ENCODE measurements at regions not wholly inside any gene's neighbourhood (a gene's known extent, or its start where the extent isn't known, plus 50 kb on each side); places are given as distances from the start of the nearest gene placed in this dataset.

GRCh38 chr12:123064366-123064765 is 83.9 kb downstream of the ARL6IP4 start:
- TF ChIP-seq POLR2A (IDR thresholded peaks at IDR 0.05; ENCODE audit: control extremely low read depth in 1 of 2, low read depth in 2 of 2, low read length in 2 of 2): no peak
- no peak for TF ChIP-seq CTCF (IDR thresholded peaks at IDR 0.05; ENCODE audit: control extremely low read depth in 1 of 3, insufficient read depth in 1 of 3, low read depth in 1 of 3, low read length in 3 of 3)
- no peak for TF ChIP-seq EZH2 (IDR thresholded peaks at IDR 0.05; ENCODE audit: low read depth, low read length, severe bottlenecking)
- TF ChIP-seq PHF8 (conservative IDR thresholded peaks at IDR 0.05; ENCODE audit: low read depth, low read length): no peak
- no peak for TF ChIP-seq CHD1 (IDR thresholded peaks at IDR 0.05; ENCODE audit: low read depth, low read length)
- no peak for TF ChIP-seq JUN (IDR thresholded peaks at IDR 0.05; ENCODE audit: low read depth, low read length)
- no peak for TF ChIP-seq TAF1 (IDR thresholded peaks at IDR 0.05; ENCODE audit: low read depth, low read length)
- TF ChIP-seq POLR2AphosphoS5 (IDR thresholded peaks at IDR 0.05; ENCODE audit: low read depth, low read length): no peak
- no peak for TF ChIP-seq SRF (IDR thresholded peaks at IDR 0.05; ENCODE audit: low read depth, low read length)
- TF ChIP-seq MAFK (IDR thresholded peaks at IDR 0.05; ENCODE audit: low read depth, low read length): no peak
- TF ChIP-seq ZNF274 (IDR thresholded peaks at IDR 0.05; ENCODE audit: borderline replicate concordance, extremely low read depth, low read length): no peak
- no peak for TF ChIP-seq SP4 (IDR thresholded peaks at IDR 0.05; ENCODE audit: low read length)
- no peak for TF ChIP-seq TCF12 (IDR thresholded peaks at IDR 0.05; ENCODE audit: low read depth, low read length)
